Tibial artery (tissue), 4 donors: ENCODE measurements at regions not wholly inside any gene's neighbourhood (a gene's known extent, or its start where the extent isn't known, plus 50 kb on each side); places are given as distances from the start of the nearest gene placed in this dataset.

Experiments used
- DNase-seq, 2 donors: peaks; one replicate each; pipeline ENCODE4 v3.0.0-alpha.2; 2019
- H3K27ac ChIP-seq, 2 donors: fragments of 200-600 bp; sonication (generic) in 1 of 2; 1 replicate in 1 of 2; 2 replicates in 1 of 2; pipeline ENCODE4 v1.5.1; 2018 to 2019; ENCODE audit warnings: mild to moderate bottlenecking in 1 of 2
- H3K27me3 ChIP-seq, 2 donors: fragments of 200-600 bp; sonication (generic) in 1 of 2; one replicate each; pipeline versions ENCODE4 v1.5.1 to v1.6.0; 2016 to 2019
- H3K36me3 ChIP-seq, 3 donors: fragments of 200-600 bp; sonication (generic) in 2 of 3; one replicate each; pipeline ENCODE4 v1.5.1; 2016 to 2019; ENCODE audit warnings: mild to moderate bottlenecking in 2 of 3
- H3K4me1 ChIP-seq, 4 donors: fragments of 200-600 bp; sonication (generic) in 2 of 4; 1 replicate in 3 of 4; 2 replicates in 1 of 4; pipeline ENCODE4 v1.5.1; 2016 to 2019
- H3K4me3 ChIP-seq, 2 donors: fragments of 200-600 bp; sonication (generic) in 1 of 2; 1 replicate in 1 of 2; 2 replicates in 1 of 2; pipeline ENCODE4 v1.5.1; 2018 to 2019; ENCODE audit warnings: mild to moderate bottlenecking in 2 of 2
- H3K9me3 ChIP-seq, 3 donors: fragments of 200-600 bp; sonication (generic) in 1 of 3; one replicate each; pipeline ENCODE4 v1.5.1; 2016 to 2019
- intact Hi-C: fragments of 100-400 bp; cut with DNase I; formaldehyde crosslinking; loops from one replicate; pipeline ENCODE4 v1.15.0; 2023; ENCODE audit warnings: low total_unique reads
- TF ChIP-seq, protein P1 (sequence below), 2 experiments: fragments of 200-600 bp in 1 of 2; fragments of 450-650 bp in 1 of 2; IDR thresholded peaks; one replicate each; pipeline ENCODE4 v1.5.1; 2017 to 2019; ENCODE audit warnings: antibody characterized with exemption in 2 of 2, mild to moderate bottlenecking in 1 of 2, moderate library complexity in 1 of 2

DNA sequence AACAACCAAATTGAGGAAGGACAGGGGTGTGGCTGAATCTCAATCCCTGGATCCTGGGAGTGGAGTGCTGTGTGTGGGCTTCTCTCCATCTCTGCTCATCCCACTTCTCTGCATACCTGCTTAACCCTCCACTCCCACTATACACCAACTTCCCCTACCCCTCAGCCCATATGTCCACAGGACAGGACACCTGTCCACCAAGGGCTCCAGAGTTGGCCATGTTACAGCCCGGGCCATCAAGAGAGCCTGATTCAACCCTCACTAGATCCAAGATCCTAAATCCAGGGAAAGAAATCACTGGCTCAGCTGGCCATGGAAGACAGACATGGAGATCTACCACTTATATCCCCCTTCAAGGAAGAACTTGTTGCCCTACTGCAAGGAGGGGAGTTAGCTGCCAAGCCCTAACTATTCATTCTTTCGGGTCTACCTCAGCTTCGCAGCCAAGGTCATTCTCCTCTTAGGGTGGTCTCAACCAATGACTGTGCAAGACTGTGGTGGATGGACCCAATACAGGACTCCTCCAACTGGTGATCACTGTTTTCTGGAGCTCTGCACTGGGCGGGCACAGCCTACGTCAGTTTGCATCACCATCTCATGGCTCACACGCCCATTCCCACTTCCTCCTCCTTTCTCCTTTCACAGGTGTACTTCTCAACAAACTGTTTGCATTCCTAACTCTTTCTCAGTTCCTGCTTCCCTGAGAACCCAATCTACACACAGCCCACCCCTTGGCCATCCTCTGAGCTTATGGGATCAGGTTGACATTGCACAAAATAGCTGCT, 53.7 kb upstream of the ZBTB43 start:
- Histone ChIP-seq H3K27me3 (peaks cover 0 to 52% of the 10 kb centered on the region in 2 donors), H3K9me3 (no peaks in the 10 kb centered on the region), H3K36me3 (no peaks in the 10 kb centered on the region), H3K27ac (no peak overlapping the region), H3K4me3 (no peak overlapping the region), H3K4me1 (no peaks in the 10 kb centered on the region)
- TF ChIP-seq, protein P1, sequence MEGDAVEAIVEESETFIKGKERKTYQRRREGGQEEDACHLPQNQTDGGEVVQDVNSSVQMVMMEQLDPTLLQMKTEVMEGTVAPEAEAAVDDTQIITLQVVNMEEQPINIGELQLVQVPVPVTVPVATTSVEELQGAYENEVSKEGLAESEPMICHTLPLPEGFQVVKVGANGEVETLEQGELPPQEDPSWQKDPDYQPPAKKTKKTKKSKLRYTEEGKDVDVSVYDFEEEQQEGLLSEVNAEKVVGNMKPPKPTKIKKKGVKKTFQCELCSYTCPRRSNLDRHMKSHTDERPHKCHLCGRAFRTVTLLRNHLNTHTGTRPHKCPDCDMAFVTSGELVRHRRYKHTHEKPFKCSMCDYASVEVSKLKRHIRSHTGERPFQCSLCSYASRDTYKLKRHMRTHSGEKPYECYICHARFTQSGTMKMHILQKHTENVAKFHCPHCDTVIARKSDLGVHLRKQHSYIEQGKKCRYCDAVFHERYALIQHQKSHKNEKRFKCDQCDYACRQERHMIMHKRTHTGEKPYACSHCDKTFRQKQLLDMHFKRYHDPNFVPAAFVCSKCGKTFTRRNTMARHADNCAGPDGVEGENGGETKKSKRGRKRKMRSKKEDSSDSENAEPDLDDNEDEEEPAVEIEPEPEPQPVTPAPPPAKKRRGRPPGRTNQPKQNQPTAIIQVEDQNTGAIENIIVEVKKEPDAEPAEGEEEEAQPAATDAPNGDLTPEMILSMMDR (IDR thresholded peaks at IDR 0.05) = no peak
- intact Hi-C loops = no loop called here
- no peak for DNase-seq

DNA sequence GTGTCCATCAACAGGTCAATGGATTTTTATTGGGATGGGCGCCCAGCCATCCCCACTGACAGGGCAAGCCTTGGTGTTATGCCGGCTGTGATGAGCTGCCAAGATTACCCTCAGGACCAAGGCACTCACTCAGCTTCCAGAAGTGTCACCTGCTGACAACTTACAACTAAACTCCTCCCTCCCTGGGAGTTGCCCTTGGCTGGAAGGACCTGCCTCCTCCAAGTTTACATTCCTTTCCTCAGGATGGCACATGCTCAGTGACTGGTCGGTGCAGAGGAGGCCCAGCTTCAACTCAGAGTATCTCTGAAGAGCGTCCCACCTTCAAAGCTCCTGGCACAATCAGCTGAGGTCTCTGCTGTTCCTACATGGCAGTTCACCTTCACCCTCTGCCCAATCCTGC, 52.5 kb upstream of the ZBTB43 start:
- Histone ChIP-seq H3K27ac (no peak overlapping the region), H3K27me3 (peaks cover 0 to 52% of the 10 kb centered on the region in 2 donors), H3K4me1 (no peaks in the 10 kb centered on the region), H3K4me3 (no peak overlapping the region), H3K36me3 (no peaks in the 10 kb centered on the region), H3K9me3 (no peaks in the 10 kb centered on the region)
- DNase-seq = no peak
- intact Hi-C loops = no loop called here
- TF ChIP-seq, protein P1 (IDR thresholded peaks at IDR 0.05) = no peak

DNA sequence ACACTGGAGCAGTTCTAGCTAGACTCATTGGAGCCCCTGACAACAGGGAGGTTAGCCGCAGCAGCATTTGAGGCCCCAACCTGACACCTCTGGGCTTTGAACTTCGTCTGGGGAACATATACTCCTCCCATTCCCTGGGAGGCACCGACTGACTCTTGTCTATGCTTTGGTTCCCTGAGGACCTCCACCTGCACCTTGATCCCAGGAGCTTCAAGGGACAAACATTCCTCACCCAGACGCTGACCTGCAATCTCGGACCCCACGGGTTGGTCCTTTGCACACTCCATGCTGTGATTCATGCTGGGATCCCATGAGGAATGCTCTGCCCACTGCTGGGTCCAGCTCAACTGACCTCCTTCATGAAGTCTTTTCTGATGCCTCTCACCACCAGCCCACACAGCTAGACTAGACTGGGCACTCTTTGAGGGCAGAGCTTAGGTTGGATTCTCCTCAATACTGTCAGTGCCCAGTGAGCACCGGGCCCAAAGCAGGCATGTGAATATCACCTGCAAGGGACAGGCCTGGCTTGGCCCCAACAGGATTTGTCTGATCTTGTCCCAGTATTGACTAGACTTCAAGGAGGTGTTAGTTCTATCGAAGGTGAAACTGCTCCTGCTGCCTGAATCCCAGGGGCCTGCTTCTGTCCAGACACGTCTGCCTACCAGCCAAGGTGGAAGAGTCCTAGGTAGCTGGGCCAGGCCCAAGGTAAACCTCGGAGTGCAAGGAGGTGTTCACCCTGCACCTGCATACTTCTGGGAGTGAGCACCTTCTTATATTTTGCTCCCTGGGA, 51.8 kb upstream of the ZBTB43 start:
- Histone ChIP-seq H3K4me3 (no peak overlapping the region), H3K4me1 (no peaks in the 10 kb centered on the region), H3K36me3 (no peaks in the 10 kb centered on the region), H3K9me3 (no peaks in the 10 kb centered on the region), H3K27ac (no peak overlapping the region), H3K27me3 (peaks cover 0 to 55% of the 10 kb centered on the region in 2 donors)
- TF ChIP-seq, protein P1 (IDR thresholded peaks at IDR 0.05) = no peak
- intact Hi-C loops = no loop called here
- DNase-seq = no peak

DNA sequence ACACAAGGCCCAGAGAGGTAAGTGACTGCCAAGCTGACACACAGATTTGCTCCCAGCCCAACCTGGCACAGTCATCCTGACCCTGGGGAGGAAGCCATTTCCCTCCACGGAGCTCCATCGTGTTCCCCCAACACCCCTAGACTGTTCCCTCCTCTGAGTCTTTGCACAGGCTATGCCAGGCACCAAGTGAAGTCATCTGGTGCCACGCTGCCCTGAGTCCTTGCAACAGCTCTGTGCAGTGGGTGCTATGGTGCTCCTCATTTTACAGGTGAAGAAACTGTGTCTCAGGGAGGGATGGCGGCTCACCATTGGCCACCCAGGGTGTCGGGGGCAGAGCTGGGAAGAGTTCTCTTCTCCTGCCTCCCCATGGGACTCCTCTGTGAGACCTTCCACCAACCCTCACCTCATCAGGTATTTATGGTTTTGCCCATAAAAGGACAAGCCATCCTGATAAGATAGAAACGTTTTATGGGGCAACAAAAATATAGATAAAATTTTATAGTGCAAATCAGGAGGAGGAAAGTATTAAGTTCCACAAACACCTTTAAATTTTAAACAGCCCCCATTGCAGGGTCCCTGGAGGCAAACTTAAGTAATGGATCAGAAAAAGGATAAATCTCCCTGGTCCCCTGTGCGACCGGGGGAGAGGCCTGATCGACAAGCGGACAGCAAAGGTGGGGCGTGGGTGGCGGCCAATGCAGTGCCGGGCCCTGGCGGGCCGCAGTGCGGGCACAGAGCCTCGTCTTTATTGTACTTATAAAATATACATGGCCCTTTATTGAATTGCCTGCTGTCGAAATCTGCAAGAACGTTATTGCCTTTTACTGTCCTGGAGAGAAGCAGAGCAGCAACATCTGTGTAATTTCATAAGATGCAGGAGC, 50.2 kb upstream of the ZBTB43 start:
- no peaks in the 10 kb centered on the region for H3K9me3 ChIP-seq
- peaks cover 0 to 60% of the 10 kb centered on the region in 2 donors for H3K27me3 ChIP-seq
- no peak overlapping the region for H3K4me3 ChIP-seq
- TF ChIP-seq, protein P1 (IDR thresholded peaks at IDR 0.05) = no peak
- DNase-seq = no peak
- no peak overlapping the region for H3K27ac ChIP-seq
- H3K4me1 ChIP-seq = no peaks in the 10 kb centered on the region
- intact Hi-C loops = no loop called here
- no peaks in the 10 kb centered on the region for H3K36me3 ChIP-seq
